Neural progenitor cell (in vitro differentiated cells): ENCODE measurements at regions not wholly inside any gene's neighbourhood (a gene's known extent, or its start where the extent isn't known, plus 50 kb on each side); places are given as distances from the start of the nearest gene placed in this dataset.

Experiments used
- CTCF ChIP-seq: fragments of 200-600 bp; sonication (generic); IDR thresholded peaks from 2 replicates; pipeline ENCODE4 v1.5.1; 2017; ENCODE audit warnings: antibody characterized with exemption, mild to moderate bottlenecking
- EZH2 ChIP-seq: fragments of 200-600 bp; sonication (generic); IDR thresholded peaks from 2 replicates; pipeline ENCODE4 v1.6.1; 2017; ENCODE audit warnings: antibody characterized with exemption, mild to moderate bottlenecking, moderate library complexity

GRCh38 chr1:219668446-219668845 is 55.5 kb upstream of the ZC3H11B start:
- TF ChIP-seq CTCF (no peak), EZH2 (no peak)
